Type B pancreatic cell (in vitro differentiated cells): ENCODE measurements at regions not wholly inside any gene's neighbourhood (a gene's known extent, or its start where the extent isn't known, plus 50 kb on each side); places are given as distances from the start of the nearest gene placed in this dataset.

Experiments used
- DNase-seq: peaks from one replicate; pipeline ENCODE4 v3.0.0; 2021; ENCODE audit warnings: mixed read lengths; ENCODE audit not compliant: unreplicated experiment; ENCODE audit errors: extremely low spot score
- H3K27ac Mint-ChIP-seq: 2 replicates; pipeline ENCODE4 v1.8.0; 2021; ENCODE audit warnings: mild to moderate bottlenecking, mixed read lengths
- H3K27me3 Mint-ChIP-seq: 2 replicates; pipeline ENCODE4 v1.8.0; 2021; ENCODE audit warnings: mixed read lengths
- H3K36me3 Mint-ChIP-seq: 2 replicates; pipeline ENCODE4 v1.8.0; 2021; ENCODE audit warnings: mixed read lengths
- H3K4me1 Mint-ChIP-seq: one replicate; pipeline ENCODE4 v1.8.0; 2021; ENCODE audit warnings: mixed read lengths; ENCODE audit not compliant: unreplicated experiment
- H3K4me3 Mint-ChIP-seq: 2 replicates; pipeline ENCODE4 v1.8.0; 2021; ENCODE audit warnings: mild to moderate bottlenecking, mixed read lengths
- H3K9me3 Mint-ChIP-seq: 2 replicates; pipeline ENCODE4 v1.8.0; 2021; ENCODE audit warnings: mixed read lengths
- CTCF ChIP-seq: fragments of 200-600 bp; sonication (generic); conservative IDR thresholded peaks from 2 replicates; pipeline ENCODE4 v1.5.0; 2021; ENCODE audit warnings: antibody characterized with exemption, mild to moderate bottlenecking

- Mint-ChIP-seq H3K27me3 (no peaks in the 10 kb centered on the region), H3K36me3 (no peaks in the 10 kb centered on the region), H3K4me3 (no peak overlapping the region), H3K4me1 (peaks cover 17% of the 10 kb centered on the region), H3K9me3 (no peaks in the 10 kb centered on the region), H3K27ac (no peak overlapping the region)
- TF ChIP-seq CTCF, result no peak
- DNase-seq, result no peak
These were observed 633.4 kb upstream of the CELF4 start for GRCh38 chr18:38198956-38199355.

GRCh38 chr18:38198526-38198925 lies 632.9 kb upstream of the CELF4 start:
- H3K27me3 Mint-ChIP-seq, result no peaks in the 10 kb centered on the region
- no peaks in the 10 kb centered on the region for H3K36me3 Mint-ChIP-seq
- H3K4me1 Mint-ChIP-seq, result peaks cover 17% of the 10 kb centered on the region
- no peak for TF ChIP-seq CTCF
- no peak overlapping the region for H3K27ac Mint-ChIP-seq
- no peaks in the 10 kb centered on the region for H3K9me3 Mint-ChIP-seq
- no peak for DNase-seq
- no peak overlapping the region for H3K4me3 Mint-ChIP-seq

- H3K4me1 Mint-ChIP-seq, result no peaks in the 10 kb centered on the region
- no peak overlapping the region for H3K4me3 Mint-ChIP-seq
- peaks cover 5% of the 10 kb centered on the region for H3K9me3 Mint-ChIP-seq
- no peaks in the 10 kb centered on the region for H3K27me3 Mint-ChIP-seq
- no peak overlapping the region for H3K27ac Mint-ChIP-seq
- no peak for TF ChIP-seq CTCF
- H3K36me3 Mint-ChIP-seq, result no peaks in the 10 kb centered on the region
- DNase-seq, result no peak
These were observed 620.9 kb upstream of the CELF4 start for GRCh38 chr18:38186491-38186890.

- no peaks in the 10 kb centered on the region for H3K36me3 Mint-ChIP-seq
- no peak overlapping the region for H3K27ac Mint-ChIP-seq
- H3K4me3 Mint-ChIP-seq, result no peak overlapping the region
- no peak for DNase-seq
- no peak for TF ChIP-seq CTCF
- H3K9me3 Mint-ChIP-seq, result no peaks in the 10 kb centered on the region
- no peaks in the 10 kb centered on the region for H3K27me3 Mint-ChIP-seq
- no peaks in the 10 kb centered on the region for H3K4me1 Mint-ChIP-seq
These were observed 609.0 kb upstream of the CELF4 start for GRCh38 chr18:38174594-38174993.

- Mint-ChIP-seq H3K9me3 (no peaks in the 10 kb centered on the region), H3K27ac (no peak overlapping the region), H3K4me3 (no peak overlapping the region), H3K27me3 (no peaks in the 10 kb centered on the region), H3K4me1 (no peaks in the 10 kb centered on the region), H3K36me3 (no peaks in the 10 kb centered on the region)
- DNase-seq, result no peak
- TF ChIP-seq CTCF, result no peak
These were observed 608.6 kb upstream of the CELF4 start for GRCh38 chr18:38174173-38174572.

- no peak for DNase-seq
- no peaks in the 10 kb centered on the region for H3K4me1 Mint-ChIP-seq
- H3K9me3 Mint-ChIP-seq, result no peaks in the 10 kb centered on the region
- H3K27ac Mint-ChIP-seq, result no peak overlapping the region
- TF ChIP-seq CTCF, result no peak
- H3K36me3 Mint-ChIP-seq, result no peaks in the 10 kb centered on the region
- no peak overlapping the region for H3K4me3 Mint-ChIP-seq
- H3K27me3 Mint-ChIP-seq, result no peaks in the 10 kb centered on the region
These were observed 605.2 kb upstream of the CELF4 start for GRCh38 chr18:38170845-38171244.
